SK-N-SH (cell line): ENCODE measurements at regions not wholly inside any gene's neighbourhood (a gene's known extent, or its start where the extent isn't known, plus 50 kb on each side); places are given as distances from the start of the nearest gene placed in this dataset.

Experiments used
- CTCF ChIA-PET: fragments of 300-600, 350-600 bp; formaldehyde crosslinking; extraction: SDS; loops from one replicate; lab custom pipeline; 2021; lab: Yijun Ruan, JAX
- POLR2A ChIA-PET: fragments of 350-600 bp; sonication (Branson Sonifier 250); formaldehyde crosslinking; extraction: SDS; loops from one replicate; lab custom pipeline; 2020; ENCODE audit warnings: antibody characterized with exemption, inconsistent platforms; lab: Yijun Ruan, JAX
- DNase-seq: peaks from one replicate; pipeline ENCODE4 v3.0.0; 2012
- H2AFZ ChIP-seq: fragments of 200-600 bp; sonication (generic); 2 replicates; pipeline ENCODE4 v1.8.1; 2016; ENCODE audit warnings: antibody characterized with exemption, mild to moderate bottlenecking, low read depth
- H3F3A ChIP-seq: fragments of 200-600 bp; sonication (generic); replicated peaks from 2 replicates; pipeline ENCODE3; 2016; ENCODE audit warnings: antibody characterized with exemption, mild to moderate bottlenecking; ENCODE audit not compliant: insufficient read depth
- H3K27ac ChIP-seq, 2 experiments: fragments of 200-500 bp in 1 of 2; fragments of 200-600 bp in 1 of 2; sonication (Bioruptor generic) in 1 of 2; sonication (generic), shearing (Covaris generic) in 1 of 2; 2 replicates each; pipeline versions ENCODE4 v1.5.1 to v1.6.1; 2014 to 2016; ENCODE audit warnings: low read depth in 2 of 2, inconsistent platforms in 1 of 2, low read length in 1 of 2, mild to moderate bottlenecking in 1 of 2, mixed read lengths in 1 of 2
- H3K27me3 ChIP-seq: fragments of 200-600 bp; sonication (generic), shearing (Covaris generic); 2 replicates; pipeline ENCODE4 v1.6.1; 2016; ENCODE audit warnings: mixed run types; ENCODE audit not compliant: insufficient read depth
- H3K36me3 ChIP-seq, 2 experiments: fragments of 200-500 bp in 1 of 2; fragments of 200-600 bp in 1 of 2; sonication (Bioruptor generic) in 1 of 2; sonication (generic) in 1 of 2; replicated peaks in 1 of 2; 2 replicates each; pipeline versions ENCODE3 to v1.5.1; 2014 to 2016; ENCODE audit warnings: low read length in 1 of 2, mild to moderate bottlenecking in 1 of 2; ENCODE audit not compliant: insufficient read depth in 2 of 2, control insufficient read depth in 1 of 2
- H3K4me1 ChIP-seq, 2 experiments: fragments of 200-500 bp in 1 of 2; fragments of 200-600 bp in 1 of 2; sonication (Bioruptor generic) in 1 of 2; sonication (generic), shearing (Covaris generic) in 1 of 2; 2 replicates each; pipeline versions ENCODE4 v1.5.1 to v1.6.1; 2014 to 2016; ENCODE audit warnings: low read depth in 1 of 2, low read length in 1 of 2, mixed run types in 1 of 2; ENCODE audit not compliant: insufficient read depth in 2 of 2, control insufficient read depth in 1 of 2
- H3K4me2 ChIP-seq: fragments of 200-600 bp; sonication (generic), shearing (Covaris generic); 2 replicates; pipeline ENCODE4 v1.6.1; 2017; ENCODE audit warnings: mixed run types
- H3K4me3 ChIP-seq, 2 experiments: fragments of 200-500 bp in 1 of 2; fragments of 200-600 bp in 1 of 2; sonication (Bioruptor generic) in 1 of 2; sonication (generic), shearing (Covaris generic) in 1 of 2; 2 replicates each; pipeline versions ENCODE4 v1.5.1 to v1.8.1; 2014 to 2016; ENCODE audit warnings: low read depth in 2 of 2, inconsistent platforms in 1 of 2, low read length in 1 of 2, mild to moderate bottlenecking in 1 of 2, mixed read lengths in 1 of 2, moderate library complexity in 1 of 2
- H3K79me2 ChIP-seq: fragments of 200-600 bp; sonication (generic); 2 replicates; pipeline ENCODE4 v1.8.1; 2017; ENCODE audit warnings: mild to moderate bottlenecking; ENCODE audit not compliant: insufficient read depth
- H3K9ac ChIP-seq: fragments of 200-600 bp; sonication (generic); 2 replicates; pipeline ENCODE4 v1.6.1; 2017; ENCODE audit warnings: mixed run types
- H3K9me2 ChIP-seq: fragments of 200-600 bp; sonication (generic); 2 replicates; pipeline ENCODE4 v1.6.1; 2017; ENCODE audit warnings: mixed run types
- H3K9me3 ChIP-seq: fragments of 200-600 bp; sonication (generic); 2 replicates; pipeline ENCODE4 v1.6.1; 2017; ENCODE audit warnings: mixed run types, mild to moderate bottlenecking, moderate library complexity
- H4K20me1 ChIP-seq: fragments of 200-600 bp; sonication (generic); 2 replicates; pipeline ENCODE4 v1.6.1; 2017; ENCODE audit warnings: mild to moderate bottlenecking, mixed run types; ENCODE audit not compliant: insufficient read depth
- CHD2 ChIP-seq: fragments of 150-350 bp; IDR thresholded peaks from 2 replicates; pipeline ENCODE4 v1.6.1; 2018; ENCODE audit warnings: low read length; ENCODE audit not compliant: partially characterized antibody
- ELF1 ChIP-seq: IDR thresholded peaks from 2 replicates; pipeline ENCODE4 v1.4.0; 2012
- EP300 ChIP-seq, 2 experiments: IDR thresholded peaks; 2 replicates each; pipeline versions ENCODE4 v1.4.0 to v1.6.1; 2012; ENCODE audit warnings: borderline replicate concordance in 1 of 2, low read depth in 1 of 2, low read length in 1 of 2
- FOSL2 ChIP-seq: IDR thresholded peaks from 2 replicates; pipeline ENCODE4 v1.4.0; 2012; ENCODE audit warnings: low read depth, mild to moderate bottlenecking, moderate library complexity, borderline replicate concordance
- FOXM1 ChIP-seq: IDR thresholded peaks from 2 replicates; pipeline ENCODE4 v1.4.0; 2012; ENCODE audit warnings: low read depth, mild to moderate bottlenecking
- GABPA ChIP-seq: IDR thresholded peaks from 2 replicates; pipeline ENCODE4 v1.4.0; 2012; ENCODE audit warnings: low read depth, mild to moderate bottlenecking
- GATA2 ChIP-seq: sonication (generic); formaldehyde crosslinking; IDR thresholded peaks from 2 replicates; pipeline ENCODE4 v1.5.0; 2020; ENCODE audit warnings: mild to moderate bottlenecking, missing genetic modification reagents
- IRF3 ChIP-seq: fragments of 150-350 bp; IDR thresholded peaks from 2 replicates; pipeline ENCODE4 v1.6.1; 2016; ENCODE audit warnings: mild to moderate bottlenecking, low read depth, low read length
- JUND ChIP-seq: IDR thresholded peaks from 2 replicates; pipeline ENCODE4 v1.4.0; 2012
- MAX ChIP-seq: IDR thresholded peaks from 2 replicates; pipeline ENCODE4 v1.4.0; 2012; ENCODE audit warnings: low read depth
- MEF2A ChIP-seq: IDR thresholded peaks from 2 replicates; pipeline ENCODE4 v1.4.0; 2012; ENCODE audit warnings: low read depth, borderline replicate concordance
- NFIC ChIP-seq: IDR thresholded peaks from 2 replicates; pipeline ENCODE4 v1.4.0; 2012; ENCODE audit warnings: borderline replicate concordance
- POLR2AphosphoS5 ChIP-seq: IDR thresholded peaks from 2 replicates; pipeline ENCODE4 v1.6.1; 2012; ENCODE audit warnings: low read depth, low read length
- RFX5 ChIP-seq: IDR thresholded peaks from 2 replicates; pipeline ENCODE4 v1.6.1; 2012; ENCODE audit warnings: mild to moderate bottlenecking, improper control_type of control experiment, low read length
- RXRA ChIP-seq: IDR thresholded peaks from 2 replicates; pipeline ENCODE4 v1.4.0; 2012; ENCODE audit warnings: low read depth, mild to moderate bottlenecking, borderline replicate concordance
- SIN3A ChIP-seq: IDR thresholded peaks from 2 replicates; pipeline ENCODE4 v1.6.1; 2012; ENCODE audit warnings: low read depth, mild to moderate bottlenecking, low read length, moderate library complexity, borderline replicate concordance
- SMC3 ChIP-seq: IDR thresholded peaks from 2 replicates; pipeline ENCODE4 v1.6.1; 2012; ENCODE audit warnings: low read depth, low read length, improper control_type of control experiment
- TAF1 ChIP-seq: IDR thresholded peaks from 2 replicates; pipeline ENCODE4 v1.6.1; 2012; ENCODE audit warnings: low read depth, mild to moderate bottlenecking, low read length, moderate library complexity, borderline replicate concordance
- TEAD4 ChIP-seq: IDR thresholded peaks from 2 replicates; pipeline ENCODE4 v1.4.0; 2012; ENCODE audit warnings: mild to moderate bottlenecking, borderline replicate concordance; ENCODE audit not compliant: insufficient read depth
- YY1 ChIP-seq: IDR thresholded peaks from 2 replicates; pipeline ENCODE4 v1.4.0; 2012; ENCODE audit warnings: low read depth, mild to moderate bottlenecking
- WGBS: methylation state at CpG from one replicate; pipeline ENCODE4 v1.1.6; 2017; ENCODE audit warnings: low lambda C conversion rate; 5-methylcytosine and 5-hydroxymethylcytosine counted together
- TF ChIP-seq, protein P1 (sequence below): IDR thresholded peaks from 2 replicates; pipeline ENCODE4 v1.4.0; 2012; ENCODE audit warnings: low read depth, borderline replicate concordance
- TF ChIP-seq, protein P2 (sequence below): IDR thresholded peaks from 2 replicates; pipeline ENCODE4; 2012
- TF ChIP-seq, protein P3 (sequence below): IDR thresholded peaks from 2 replicates; pipeline ENCODE4 v1.4.0; 2012; ENCODE audit warnings: low read depth, borderline replicate concordance

DNA sequence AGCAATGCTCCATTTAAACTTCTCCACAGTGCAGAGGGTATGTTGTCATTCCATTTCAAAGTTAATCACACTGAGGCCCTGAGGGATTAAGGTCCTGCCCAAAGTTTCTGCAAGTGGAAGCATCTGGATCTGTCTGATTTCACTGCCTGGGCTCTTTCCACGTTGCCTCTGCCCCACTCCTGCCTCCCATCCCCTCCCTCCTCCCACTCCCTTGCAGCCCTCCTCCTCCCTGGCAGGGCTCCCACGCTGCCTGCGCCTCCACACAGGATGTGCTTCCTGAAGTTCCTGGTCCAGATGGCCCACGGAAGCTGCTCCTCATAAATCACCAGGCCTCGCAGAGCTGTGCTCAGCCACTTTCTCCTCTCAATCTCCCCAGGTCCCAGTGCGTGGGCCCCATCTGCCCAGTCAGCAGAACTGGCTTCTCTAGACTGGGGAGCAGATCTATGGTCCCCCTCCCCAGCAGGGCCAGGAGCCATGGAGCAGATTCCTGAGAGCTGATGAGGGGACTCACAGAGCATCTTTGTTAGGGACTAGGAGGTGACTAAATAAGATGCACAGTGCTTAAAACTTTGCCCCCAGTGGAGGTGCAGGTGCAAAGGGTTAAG, 65.4 kb upstream of the MAFB start:
- Histone ChIP-seq H3K4me2 (no peak overlapping the region), H3F3A (no peaks in the 10 kb centered on the region), H3K27ac (no peak overlapping the region; a peak in 1 of 4 replicates), H3K4me1 (peaks cover 0 to 8% of the 10 kb centered on the region in 2 experiments; a peak in 1 of 4 replicates), H3K4me3 (no peak overlapping the region), H3K9me3 (no peaks in the 10 kb centered on the region)
- WGBS = 11% methylated on average over 6 of the region's 6 CpGs
- no peak for TF ChIP-seq JUND
- no peak for TF ChIP-seq SMC3
- TF ChIP-seq TEAD4 = no peak
- no peak for TF ChIP-seq POLR2AphosphoS5
- TF ChIP-seq ELF1 = no peak
- TF ChIP-seq CHD2 = no peak
- TF ChIP-seq EP300 (IDR thresholded peaks at IDR 0.05; ENCODE audit: borderline replicate concordance in 1 of 2, low read depth in 1 of 2, low read length in 1 of 2) = no peak
- TF ChIP-seq FOSL2 = no peak
- TF ChIP-seq RXRA = no peak
- TF ChIP-seq, all 33 proteins: peak for 0
- peak; percentile 48 for DNase-seq
- H3K27me3 ChIP-seq = no peaks in the 10 kb centered on the region
- H3K9ac ChIP-seq = no peak overlapping the region
- H3K9me2 ChIP-seq = no peaks in the 10 kb centered on the region
- no peaks in the 10 kb centered on the region for H3K79me2 ChIP-seq
- no peaks in the 10 kb centered on the region for H3K36me3 ChIP-seq
- ChIA-PET CTCF (interaction anchor here (1.5 to 1.9 kb wide), 2 partner anchors 11 to 13 kb away, joined by 3 to 4 read pairs; no protein-coding TSS in a partner anchor), POLR2A (no interaction called here)
- H4K20me1 ChIP-seq = no peaks in the 10 kb centered on the region
- H2AFZ ChIP-seq = no peak overlapping the region

- ChIA-PET POLR2A (no interaction called here), CTCF (no interaction called here)
- H3K4me1 ChIP-seq = peaks cover 0 to 8% of the 10 kb centered on the region in 2 experiments; a peak in 1 of 4 replicates
These were observed 68.1 kb upstream of the MAFB start for GRCh38 chr20:40757087-40757486.

More at GRCh38 chr20:40757087-40757486, 68.1 kb upstream of the MAFB start:
- no peaks in the 10 kb centered on the region for H3K9me3 ChIP-seq
- H3K9ac ChIP-seq = no peak overlapping the region
- no peaks in the 10 kb centered on the region for H3K36me3 ChIP-seq
- TF ChIP-seq MAX (no peak), RXRA (no peak), FOXM1 (no peak), IRF3 (no peak), RFX5 (no peak), NFIC (no peak), YY1 (no peak), POLR2AphosphoS5 (no peak), TEAD4 (no peak), GATA2 (CRISPR knock-in tag) (no peak), MEF2A (no peak), TAF1 (no peak), GABPA (no peak), SMC3 (no peak), SIN3A (no peak)
- TF ChIP-seq, protein P1, sequence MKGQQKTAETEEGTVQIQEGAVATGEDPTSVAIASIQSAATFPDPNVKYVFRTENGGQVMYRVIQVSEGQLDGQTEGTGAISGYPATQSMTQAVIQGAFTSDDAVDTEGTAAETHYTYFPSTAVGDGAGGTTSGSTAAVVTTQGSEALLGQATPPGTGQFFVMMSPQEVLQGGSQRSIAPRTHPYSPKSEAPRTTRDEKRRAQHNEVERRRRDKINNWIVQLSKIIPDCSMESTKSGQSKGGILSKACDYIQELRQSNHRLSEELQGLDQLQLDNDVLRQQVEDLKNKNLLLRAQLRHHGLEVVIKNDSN = no peak
- TF ChIP-seq, protein P2, sequence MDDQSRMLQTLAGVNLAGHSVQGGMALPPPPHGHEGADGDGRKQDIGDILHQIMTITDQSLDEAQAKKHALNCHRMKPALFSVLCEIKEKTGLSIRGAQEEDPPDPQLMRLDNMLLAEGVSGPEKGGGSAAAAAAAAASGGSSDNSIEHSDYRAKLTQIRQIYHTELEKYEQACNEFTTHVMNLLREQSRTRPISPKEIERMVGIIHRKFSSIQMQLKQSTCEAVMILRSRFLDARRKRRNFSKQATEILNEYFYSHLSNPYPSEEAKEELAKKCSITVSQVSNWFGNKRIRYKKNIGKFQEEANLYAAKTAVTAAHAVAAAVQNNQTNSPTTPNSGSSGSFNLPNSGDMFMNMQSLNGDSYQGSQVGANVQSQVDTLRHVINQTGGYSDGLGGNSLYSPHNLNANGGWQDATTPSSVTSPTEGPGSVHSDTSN = no peak
- TF ChIP-seq, protein P3, sequence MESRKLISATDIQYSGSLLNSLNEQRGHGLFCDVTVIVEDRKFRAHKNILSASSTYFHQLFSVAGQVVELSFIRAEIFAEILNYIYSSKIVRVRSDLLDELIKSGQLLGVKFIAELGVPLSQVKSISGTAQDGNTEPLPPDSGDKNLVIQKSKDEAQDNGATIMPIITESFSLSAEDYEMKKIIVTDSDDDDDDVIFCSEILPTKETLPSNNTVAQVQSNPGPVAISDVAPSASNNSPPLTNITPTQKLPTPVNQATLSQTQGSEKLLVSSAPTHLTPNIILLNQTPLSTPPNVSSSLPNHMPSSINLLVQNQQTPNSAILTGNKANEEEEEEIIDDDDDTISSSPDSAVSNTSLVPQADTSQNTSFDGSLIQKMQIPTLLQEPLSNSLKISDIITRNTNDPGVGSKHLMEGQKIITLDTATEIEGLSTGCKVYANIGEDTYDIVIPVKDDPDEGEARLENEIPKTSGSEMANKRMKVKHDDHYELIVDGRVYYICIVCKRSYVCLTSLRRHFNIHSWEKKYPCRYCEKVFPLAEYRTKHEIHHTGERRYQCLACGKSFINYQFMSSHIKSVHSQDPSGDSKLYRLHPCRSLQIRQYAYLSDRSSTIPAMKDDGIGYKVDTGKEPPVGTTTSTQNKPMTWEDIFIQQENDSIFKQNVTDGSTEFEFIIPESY = no peak
- H3K79me2 ChIP-seq = no peaks in the 10 kb centered on the region
- no peaks in the 10 kb centered on the region for H3K27me3 ChIP-seq
- H3F3A ChIP-seq = no peaks in the 10 kb centered on the region
- H3K9me2 ChIP-seq = no peaks in the 10 kb centered on the region
- H3K4me3 ChIP-seq = no peak overlapping the region
- H4K20me1 ChIP-seq = no peaks in the 10 kb centered on the region
- DNase-seq = no peak
- no peak overlapping the region for H3K4me2 ChIP-seq
- no peak overlapping the region for H3K27ac ChIP-seq
- H2AFZ ChIP-seq = no peak overlapping the region
